Activated CD4-positive, alpha-beta T cell treated with anti-CD3 and anti-CD28 coated beads for 24 hours (primary cell): ENCODE measurements at regions not wholly inside any gene's neighbourhood (a gene's known extent, or its start where the extent isn't known, plus 50 kb on each side); places are given as distances from the start of the nearest gene placed in this dataset.

Experiments
- DNase-seq, 2 donors: peaks; one replicate each; pipeline ENCODE4 v3.0.0-alpha.2; 2020; ENCODE audit warnings: low read depth in 2 of 2

DNA sequence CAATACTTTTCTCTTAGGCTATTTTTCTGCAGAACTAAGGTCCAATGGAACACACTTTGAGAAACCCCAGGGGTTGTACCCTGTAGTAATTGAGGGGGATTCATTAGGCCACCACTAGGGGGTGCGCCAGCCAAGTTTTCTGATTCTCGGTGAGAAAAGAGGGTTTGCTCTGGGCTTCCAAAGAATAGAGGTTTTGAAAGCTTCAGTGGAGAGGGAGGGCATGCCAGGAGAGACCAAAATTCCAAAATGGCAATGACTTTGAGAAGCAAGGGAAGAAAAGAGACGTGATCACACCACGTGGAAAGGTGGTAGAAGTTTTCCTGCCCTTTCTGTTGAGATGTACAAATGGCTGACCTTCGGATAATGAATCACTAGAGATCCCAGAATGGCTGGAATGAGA lies 323.3 kb downstream of the RPS6KC1 start:
- peak; percentile 48 to 66 for DNase-seq

DNA sequence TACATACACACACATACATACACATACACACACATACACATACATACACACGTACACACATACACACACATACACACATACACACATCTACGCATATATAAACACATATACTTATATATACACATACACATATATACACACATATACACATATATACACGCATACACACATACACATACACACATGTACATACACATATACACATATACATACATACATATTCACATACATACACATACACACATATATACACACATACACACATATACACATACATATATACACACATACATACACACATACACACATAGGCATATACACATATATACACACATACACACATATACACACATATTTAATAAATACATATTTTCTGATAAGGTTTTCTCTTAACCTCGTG lies 324.0 kb downstream of the RPS6KC1 start:
- DNase-seq = no peak

DNA sequence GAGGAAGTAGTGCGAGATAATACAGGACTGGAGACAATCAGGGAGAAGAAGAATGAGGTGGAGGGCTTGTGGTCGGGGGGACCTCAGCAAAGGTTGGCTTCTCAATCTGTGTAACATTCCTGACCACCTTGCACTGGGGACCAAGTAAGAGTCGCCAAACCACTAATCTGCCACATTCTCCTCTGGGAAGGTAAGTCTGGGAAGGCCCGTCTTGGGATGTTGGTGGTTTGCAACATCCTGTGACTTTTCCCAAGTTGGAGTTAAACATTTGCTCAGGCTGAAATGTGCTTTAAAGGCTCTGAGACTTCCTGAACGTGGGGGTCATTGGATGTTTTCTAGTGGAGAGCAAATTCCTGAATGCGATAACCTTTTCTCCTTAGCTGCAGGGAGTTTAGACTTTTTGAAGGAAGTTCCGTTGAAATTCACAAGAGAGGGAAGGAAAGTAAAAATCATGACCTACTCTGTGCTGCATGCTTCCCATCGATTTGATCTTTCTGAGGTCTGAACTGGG lies 325.9 kb downstream of the RPS6KC1 start:
- no peak for DNase-seq

DNA sequence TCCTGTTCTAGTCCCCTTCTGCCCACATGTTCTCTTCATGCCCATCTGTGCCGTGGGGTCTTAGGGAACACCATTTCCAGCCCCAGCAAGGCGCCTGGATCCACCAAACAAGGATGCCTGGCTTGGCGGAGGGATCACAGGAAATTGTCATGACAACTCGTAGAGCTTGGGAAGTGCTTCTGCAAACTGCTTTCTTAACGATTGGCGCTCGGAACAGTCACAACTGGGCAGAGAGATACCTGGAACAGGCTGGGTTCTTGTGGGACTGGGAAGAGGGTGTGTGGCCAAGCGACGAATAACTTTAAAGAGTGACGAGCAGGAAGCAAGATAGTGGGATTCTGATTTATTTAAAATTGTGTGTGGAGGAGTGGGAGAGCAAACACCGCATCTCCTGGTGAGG lies 329.8 kb downstream of the RPS6KC1 start:
- DNase-seq = no peak

DNA sequence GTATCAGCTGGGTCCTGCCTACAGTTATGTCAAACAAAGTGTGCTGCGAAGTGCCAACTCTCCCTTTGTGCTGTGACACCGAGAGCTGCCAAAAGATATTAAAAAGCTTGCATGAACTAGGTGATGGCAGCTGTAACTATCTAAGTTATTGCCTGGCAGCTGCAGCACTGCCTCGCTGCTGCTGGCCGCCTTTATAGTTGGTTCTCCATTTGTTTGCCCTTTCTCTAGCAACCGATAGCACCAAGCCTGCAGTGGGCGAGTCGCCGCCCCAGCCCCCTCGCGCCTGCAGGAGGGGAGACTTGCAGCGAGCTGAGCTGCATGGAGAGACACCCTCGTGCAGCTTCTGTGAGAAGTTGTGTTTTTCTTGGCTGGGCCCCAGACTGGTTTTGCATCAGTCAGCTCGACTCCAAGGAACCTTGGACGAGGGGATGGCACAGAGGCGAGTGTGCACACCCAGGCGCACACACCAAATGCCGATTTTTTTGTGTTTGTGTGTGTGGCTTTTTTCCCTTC lies 330.6 kb downstream of the RPS6KC1 start:
- no peak for DNase-seq

DNA sequence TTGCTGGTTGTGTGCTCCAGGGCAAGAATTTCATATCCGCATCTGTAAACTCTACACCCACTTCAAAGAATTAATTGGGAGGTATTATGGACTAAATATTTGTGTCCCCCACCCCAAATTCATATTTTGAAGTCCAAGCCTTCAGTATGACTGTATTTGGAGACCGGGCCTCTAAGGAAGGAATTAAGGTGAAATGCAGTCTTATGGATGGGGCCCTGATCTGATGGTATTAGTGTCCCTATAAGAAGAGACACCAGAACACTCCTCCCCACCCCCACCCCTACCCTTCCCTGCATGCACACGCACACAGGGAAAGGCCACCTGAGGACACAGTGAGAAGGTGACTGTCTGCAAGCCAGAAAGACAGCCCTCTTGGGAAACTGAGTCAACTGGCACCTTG lies 332.4 kb downstream of the RPS6KC1 start:
- no peak for DNase-seq

DNA sequence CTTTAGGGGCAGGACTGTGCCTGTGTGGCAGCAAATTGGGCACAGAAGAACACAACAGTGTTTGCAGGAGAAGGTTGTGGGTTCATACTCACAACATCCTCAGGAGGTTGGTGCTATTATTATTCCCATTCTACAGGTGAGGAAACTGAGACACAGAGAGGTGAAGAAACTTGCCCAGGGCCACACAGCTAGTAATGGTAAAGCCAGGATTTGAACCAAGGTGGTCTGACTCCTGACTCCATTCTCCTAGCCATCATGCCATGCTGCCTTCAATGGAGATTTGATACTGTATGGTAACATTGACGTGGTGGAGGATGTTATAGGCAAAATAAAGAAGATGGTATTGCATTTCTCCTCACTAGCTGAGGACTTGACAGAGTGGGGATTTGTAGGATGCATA lies 334.2 kb downstream of the RPS6KC1 start:
- no peak for DNase-seq

DNA sequence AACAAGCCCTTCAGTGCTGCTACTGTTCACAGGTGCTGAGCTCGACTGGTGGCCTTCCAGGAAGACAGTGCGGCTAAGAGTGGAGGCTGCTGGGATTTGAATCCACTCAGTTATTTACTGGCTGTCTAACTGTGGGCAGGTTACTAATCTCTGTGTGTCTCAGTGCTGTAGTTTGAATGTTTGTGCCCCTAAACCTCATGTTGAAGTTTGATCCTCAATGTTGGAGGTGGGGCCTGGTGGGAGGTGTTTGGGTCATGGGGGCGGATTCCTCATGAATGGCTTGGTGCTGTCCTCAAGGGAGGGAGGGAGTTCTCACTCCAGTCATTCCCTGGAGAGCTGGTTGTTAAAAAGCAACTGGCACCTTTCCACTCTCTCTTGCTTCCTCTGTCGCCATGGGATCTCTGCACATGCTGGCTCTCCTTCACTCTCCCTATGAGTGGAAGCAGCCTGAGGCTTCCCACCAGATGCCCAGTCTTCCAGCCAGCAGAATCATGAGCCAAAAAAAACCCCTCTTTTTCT lies 334.8 kb downstream of the RPS6KC1 start:
- DNase-seq = no peak

DNA sequence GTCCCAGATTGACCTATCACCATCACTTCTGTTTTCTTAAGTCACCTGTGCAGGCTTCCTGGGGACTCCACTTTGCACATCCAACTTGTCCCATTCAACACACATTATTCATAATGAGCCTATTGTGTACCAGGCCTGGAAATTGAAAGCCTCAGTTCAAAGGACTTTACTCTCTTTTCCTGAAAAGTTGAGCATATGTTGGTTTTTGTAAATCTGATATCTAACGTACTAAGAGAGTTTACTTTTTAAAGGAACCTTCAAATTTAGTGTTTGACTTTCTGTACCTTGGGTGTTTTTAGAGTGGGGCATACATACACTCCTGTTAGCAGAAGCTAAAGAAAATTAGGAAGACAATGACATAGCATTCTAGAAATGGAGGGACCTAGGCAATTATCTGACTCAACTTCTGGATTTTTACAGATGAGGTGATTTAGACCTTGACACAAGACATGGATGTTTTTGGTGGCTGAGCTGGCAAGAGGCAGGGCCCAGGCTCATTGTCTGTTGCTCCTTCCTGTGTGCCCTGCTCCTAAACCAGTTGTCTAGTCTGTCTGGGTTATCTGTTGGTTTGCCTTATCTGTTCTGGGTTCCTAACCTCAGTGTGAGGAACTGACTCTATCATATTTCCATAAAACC lies 336.5 kb downstream of the RPS6KC1 start:
- DNase-seq = no peak

DNA sequence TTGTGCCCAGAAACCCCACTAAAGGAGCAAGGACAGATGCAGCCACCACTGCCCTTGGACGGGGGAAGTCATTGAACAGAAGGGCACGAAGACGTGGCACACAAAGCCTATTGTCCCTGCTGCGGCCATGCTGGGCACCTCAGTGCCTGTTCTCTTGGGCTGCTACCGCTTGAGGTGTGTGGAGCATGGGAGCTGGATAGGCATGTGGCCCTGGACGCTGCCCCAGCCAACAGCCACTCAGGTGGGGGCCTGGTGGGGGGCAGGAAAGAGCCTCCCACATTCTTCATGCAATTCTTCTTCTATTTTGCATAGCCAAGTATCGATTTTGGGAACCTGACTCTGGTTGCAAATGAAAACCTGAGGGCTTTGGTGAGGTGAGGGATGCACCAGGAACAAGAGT lies 337.2 kb downstream of the RPS6KC1 start:
- no peak for DNase-seq

DNA sequence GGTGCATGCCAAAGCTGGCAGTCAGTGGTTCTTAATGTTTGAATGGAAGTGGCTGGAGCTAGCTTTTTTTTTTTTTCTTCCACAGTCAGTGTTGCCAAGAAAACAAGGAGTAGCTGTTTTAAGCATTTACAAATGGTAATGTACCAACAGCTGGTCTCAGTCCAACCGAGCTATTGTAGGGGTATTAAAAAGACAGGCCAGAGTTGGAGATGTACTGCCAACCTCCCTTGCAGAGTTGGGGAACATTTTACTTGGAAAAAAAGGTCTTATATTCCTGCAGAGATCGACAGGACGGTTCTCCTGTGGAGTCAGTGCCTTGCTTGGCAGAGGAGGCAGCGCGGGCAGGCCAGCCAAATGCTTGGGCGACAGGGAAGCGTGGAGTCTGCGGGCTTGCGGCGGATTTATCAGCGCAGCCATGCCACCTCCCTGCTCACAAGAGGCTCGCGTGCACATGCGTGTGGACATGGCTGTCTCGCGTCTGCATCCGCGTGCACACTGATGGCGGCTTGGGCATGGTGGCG lies 338.1 kb downstream of the RPS6KC1 start:
- no peak for DNase-seq

DNA sequence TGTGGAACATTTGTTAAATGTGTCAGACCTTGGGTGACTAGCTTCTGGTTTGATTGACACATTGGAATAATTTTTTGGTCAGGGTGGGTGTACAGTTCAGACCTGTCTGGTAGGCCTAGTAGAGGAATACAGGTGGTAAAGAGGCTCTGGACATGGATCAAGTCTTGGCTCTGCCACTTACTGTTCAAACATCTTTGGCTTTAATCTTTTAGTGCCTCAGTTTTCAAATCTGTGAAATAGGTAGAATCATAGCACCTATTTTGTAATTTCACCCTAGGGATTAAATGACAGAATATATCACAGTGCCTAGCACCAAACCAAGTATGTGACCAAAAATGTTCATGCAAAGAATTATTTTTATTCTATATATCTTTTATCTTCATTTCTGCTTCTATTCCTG lies 340.4 kb downstream of the RPS6KC1 start:
- no peak for DNase-seq

DNA sequence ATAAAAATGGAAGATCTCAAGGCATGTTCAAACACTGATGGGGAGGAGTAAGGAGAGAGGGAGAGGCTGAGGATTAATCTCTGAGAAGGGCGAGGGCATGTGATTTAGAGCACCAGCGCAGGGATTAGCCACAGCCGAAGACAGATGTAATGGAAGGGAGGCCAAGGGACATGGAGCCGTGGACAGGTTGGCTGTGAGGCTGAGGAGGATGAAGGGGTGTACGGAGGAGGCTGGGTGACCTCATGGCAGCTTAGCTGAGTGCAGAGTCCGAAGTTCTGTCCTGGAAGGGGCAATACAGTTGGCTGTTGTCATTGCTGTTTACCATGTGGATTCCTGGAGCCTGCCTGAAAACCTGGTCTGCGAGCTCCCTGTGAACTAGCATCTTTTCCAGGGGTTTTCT lies 342.8 kb downstream of the RPS6KC1 start:
- DNase-seq = no peak

DNA sequence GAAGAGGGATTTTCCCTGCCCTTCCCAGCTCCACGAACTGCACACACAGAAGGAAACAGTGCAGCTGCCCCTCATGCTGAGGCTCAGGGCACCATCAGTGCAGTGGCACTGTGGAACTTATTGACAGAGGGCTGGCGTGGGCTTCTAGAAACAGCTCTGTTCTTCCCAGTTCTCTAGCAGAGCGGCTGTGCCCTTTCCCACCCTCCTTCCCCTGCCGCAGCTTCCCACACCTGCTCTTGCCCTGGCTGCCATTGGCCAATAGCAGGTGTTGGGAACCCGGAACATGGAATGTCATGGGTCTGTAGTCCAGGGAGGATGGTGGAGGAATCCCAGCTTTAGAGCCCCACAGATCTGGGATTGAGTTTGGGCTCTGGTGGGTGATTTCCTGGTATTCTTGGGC lies 343.8 kb downstream of the RPS6KC1 start:
- no peak for DNase-seq

DNA sequence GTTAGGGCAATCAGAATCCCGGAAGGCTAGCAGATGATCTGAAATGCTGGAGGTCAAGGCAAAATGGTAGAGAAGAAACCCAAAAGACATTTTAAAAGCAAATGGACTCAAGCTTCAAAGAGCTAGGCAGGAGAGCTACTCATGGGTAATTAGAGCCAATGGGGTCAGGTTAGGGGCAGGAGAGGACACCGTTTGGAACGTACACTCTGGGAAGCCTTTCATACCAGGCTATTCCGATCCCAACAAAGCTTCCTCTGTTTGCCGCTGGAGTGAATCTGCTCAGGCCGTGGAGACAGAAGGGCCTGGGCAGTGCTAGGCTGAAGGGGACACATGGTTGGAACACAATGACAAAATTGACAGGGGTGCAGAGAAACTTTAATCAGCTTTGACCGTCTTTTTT lies 346.6 kb downstream of the RPS6KC1 start:
- no peak for DNase-seq

DNA sequence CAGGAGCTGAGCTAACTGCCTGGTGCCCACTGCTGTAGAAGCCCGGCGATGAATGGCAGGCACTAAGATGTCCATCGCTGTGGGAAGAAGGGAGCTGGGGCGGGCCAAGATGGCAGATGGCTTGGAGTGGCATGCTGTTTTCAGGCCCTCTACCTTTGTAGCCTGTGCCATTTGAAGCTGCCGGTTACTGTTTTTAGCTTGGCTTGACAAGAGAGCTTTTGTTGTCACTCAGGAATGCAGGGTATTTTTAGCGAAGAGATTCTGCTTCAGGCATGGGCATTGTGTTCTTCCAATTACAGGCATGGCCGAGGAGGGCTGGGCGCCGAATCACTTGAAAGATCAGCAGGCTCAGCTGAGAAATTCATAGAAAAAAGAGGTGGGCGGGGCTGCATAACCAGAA lies 348.7 kb downstream of the RPS6KC1 start:
- DNase-seq = no peak

DNA sequence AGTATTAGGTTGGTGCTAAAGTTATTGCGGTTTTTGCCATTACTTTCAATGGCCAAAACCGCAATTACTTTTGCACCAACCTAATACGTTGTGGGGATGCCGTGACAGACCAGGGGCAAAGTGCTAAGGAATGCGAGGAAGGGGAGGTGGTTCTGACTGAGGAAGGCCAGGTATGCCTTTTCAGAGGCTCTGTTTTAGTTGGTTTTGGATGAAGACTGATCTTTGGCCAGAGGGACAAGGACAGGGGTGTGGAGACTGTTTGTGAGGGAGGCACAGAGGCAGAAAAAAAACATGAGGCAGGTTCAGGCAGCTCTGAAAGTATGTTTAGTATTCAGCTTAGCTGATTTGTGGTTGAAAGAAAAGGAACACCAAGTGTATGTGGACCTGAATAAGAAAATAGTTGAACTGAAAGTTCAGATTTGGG lies 358.2 kb downstream of the RPS6KC1 start:
- DNase-seq = no peak

DNA sequence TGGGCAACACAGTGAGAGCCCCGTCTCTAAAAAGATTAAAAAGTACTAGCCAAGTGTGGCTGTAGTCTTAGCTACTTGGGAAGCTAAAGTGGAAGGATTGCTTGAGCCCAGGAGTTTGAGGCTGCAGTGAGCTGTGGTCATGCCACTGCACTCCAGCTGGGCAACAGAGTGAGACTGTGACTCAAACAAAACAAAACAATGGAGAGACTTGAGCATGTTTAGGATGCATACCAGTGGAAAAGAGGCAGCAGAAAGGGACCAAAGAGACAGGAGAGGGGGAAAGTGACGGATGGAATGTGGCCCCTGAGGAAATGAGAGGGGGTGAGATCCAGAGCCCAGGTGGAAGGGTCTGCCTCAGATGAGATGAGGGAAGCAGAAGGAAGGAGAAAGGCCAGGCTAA lies 358.9 kb downstream of the RPS6KC1 start:
- DNase-seq = no peak

DNA sequence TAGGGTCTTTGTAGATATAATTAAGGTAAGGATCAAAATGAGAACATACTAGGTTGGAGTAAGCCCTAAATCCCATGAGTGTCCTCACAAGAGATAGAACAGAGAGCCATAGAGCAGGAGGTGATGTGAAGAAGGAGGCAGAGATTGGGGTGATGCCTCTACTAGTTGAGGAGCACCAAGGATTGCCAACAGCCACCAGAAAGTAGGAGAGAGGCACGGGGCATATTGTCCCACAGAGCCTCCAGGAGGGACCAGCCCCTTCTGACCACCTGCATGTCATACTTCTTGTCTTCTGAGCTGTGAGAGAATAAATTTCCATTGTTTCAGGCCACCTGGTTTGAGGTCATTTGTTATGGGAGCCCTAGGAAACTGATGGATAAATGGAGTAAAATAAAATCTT lies 363.3 kb downstream of the RPS6KC1 start:
- no peak for DNase-seq

DNA sequence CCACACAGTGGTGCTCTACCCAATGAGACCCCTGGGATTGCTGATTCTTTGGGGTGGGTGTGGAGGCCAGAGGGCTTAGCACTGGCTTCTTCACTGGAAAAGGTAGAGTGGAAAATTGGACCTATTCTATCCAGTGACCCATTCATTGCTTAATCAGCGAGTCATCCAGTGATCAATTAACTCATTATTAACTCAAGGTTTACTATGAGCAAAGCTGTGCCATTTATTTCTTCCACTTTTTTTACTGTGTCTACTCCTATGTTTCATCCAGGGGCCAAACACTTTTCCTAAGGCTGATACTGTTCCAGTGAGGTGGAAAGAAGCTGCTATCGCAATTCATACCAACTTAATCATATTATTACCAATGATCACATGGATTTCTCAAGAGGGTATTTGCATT lies 363.9 kb downstream of the RPS6KC1 start:
- DNase-seq = no peak

DNA sequence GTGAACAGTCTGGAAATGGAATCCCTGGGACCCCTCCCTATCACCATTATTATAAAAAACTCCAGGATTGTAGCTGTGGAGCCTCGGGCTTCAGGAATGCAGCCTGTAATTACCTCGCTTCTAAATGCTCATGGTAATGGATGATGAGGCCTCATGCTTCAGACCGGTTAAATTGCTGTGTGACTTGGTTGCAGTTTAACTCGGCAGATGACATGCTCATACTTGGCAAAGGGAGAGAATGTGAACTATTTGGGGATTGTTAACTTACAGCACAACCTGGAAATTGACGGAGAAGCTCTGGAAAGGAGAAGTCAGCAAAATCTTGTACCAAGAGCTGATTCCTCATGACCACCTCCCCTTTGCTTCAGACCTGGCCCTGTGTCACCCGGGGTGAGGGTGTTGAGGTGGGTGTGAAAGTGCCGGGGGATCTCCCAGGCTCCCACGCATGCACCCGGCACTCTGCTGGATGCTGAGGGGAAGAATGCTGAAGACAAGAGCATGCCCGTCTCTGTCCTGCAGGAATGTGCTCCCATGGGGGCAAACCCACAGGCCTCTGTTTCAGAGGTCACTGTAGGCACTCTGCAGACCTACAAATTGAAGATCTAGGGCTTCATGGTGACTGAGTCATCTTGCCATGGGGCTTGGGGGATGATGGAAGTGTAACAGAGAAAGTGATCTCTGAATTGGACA lies 364.8 kb downstream of the RPS6KC1 start:
- no peak for DNase-seq

DNA sequence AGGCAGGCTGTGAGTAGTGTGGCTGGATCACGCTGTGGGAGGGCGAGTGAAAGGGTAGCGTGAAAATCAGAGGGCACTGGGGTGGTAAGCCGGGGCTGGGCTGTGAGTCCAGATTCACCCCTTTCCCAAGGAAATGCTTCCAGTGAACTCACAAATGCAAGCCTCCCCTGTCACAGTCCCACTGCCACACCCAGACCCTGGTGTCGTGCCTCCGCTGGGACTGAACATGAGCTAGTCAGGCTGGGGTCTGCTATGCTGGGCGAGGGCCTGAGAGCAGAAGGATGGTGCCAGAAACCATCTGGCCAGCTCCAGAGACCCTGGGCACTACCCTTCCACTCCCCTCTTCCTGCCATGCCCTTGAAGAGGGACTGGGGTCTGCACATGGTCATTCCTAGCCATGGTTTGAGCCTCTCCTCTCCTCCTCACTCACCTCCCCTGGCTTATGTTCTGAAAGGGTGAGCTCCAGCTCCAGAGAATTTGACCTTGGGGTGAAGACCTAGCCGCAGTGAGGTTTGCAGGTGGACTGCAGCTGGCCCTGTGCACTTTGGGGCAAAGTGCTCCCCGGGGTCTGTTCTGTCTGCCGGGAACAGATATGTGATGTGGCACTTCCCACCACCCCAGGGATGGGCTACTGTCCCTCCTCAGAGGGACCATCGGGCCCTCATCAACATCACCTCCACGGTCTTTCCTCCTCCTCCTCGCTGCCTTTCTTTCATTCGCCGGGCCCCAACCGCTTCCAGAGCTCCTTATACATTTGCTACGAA lies 365.6 kb downstream of the RPS6KC1 start:
- DNase-seq = no peak
